Ectodermal cell (in vitro differentiated cells): ENCODE measurements at regions not wholly inside any gene's neighbourhood (a gene's known extent, or its start where the extent isn't known, plus 50 kb on each side); places are given as distances from the start of the nearest gene placed in this dataset.

ENCODE experiments used
- H3K27ac ChIP-seq: 2 replicates; pipeline ENCODE4 v1.7.0; 2013; ENCODE audit warnings: mild to moderate bottlenecking, low read depth, low read length; ENCODE audit not compliant: insufficient read depth, poor library complexity, severe bottlenecking
- H3K27me3 ChIP-seq: 2 replicates; pipeline ENCODE4 v1.7.0; 2013; ENCODE audit warnings: mild to moderate bottlenecking, low read length; ENCODE audit not compliant: insufficient read depth, control insufficient read depth, poor library complexity, severe bottlenecking
- H3K36me3 ChIP-seq: one replicate; pipeline ENCODE4 v1.7.0; 2013; ENCODE audit warnings: low read length; ENCODE audit not compliant: control insufficient read depth, insufficient read depth
- H3K4me1 ChIP-seq: one replicate; pipeline ENCODE4 v1.7.0; 2013; ENCODE audit warnings: low read length; ENCODE audit not compliant: control insufficient read depth, insufficient read depth
- H3K4me3 ChIP-seq: 2 replicates; pipeline ENCODE4 v1.7.0; 2013; ENCODE audit warnings: low read depth, low read length, control low read depth; ENCODE audit not compliant: insufficient read depth
- H3K9me3 ChIP-seq: 2 replicates; pipeline ENCODE4 v1.7.0; 2013; ENCODE audit warnings: mild to moderate bottlenecking, low read length, moderate library complexity; ENCODE audit not compliant: control insufficient read depth
- WGBS, 2 experiments: methylation state at CpG; one replicate each; pipeline ENCODE4 v1.1.7; 2013; ENCODE audit warnings: missing lambda C conversion rate in 2 of 2; 5-methylcytosine and 5-hydroxymethylcytosine counted together

DNA sequence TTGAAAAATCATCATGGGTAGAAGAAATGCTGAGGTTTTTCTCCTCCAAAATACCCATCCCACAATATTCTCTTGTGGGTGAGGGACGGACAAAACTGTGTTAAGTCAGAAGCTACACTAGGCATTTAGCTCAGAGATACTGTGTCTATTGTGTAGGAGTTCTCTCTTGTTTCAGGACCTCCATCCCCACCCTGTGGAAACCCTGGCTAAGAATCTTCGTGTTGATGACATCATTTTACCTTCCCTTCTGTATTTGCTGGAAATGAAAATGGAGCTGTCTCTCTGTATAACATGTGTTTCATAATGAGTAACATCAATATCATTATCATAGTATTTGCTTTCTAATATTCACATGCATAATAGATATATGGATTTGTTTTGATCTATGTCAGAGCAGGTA is 1193.0 kb upstream of the CITED2 start:
- no peak overlapping the region for H3K27ac ChIP-seq
- H3K36me3 ChIP-seq: no peaks in the 10 kb centered on the region
- 79% methylated on average over 2 of the region's 2 CpGs; no CpG with 5 or more reads in 1 of the 2 experiments for WGBS, 2 experiments
- no peaks in the 10 kb centered on the region for H3K27me3 ChIP-seq
- H3K9me3 ChIP-seq: no peaks in the 10 kb centered on the region
- no peaks in the 10 kb centered on the region for H3K4me1 ChIP-seq
- no peak overlapping the region for H3K4me3 ChIP-seq

DNA sequence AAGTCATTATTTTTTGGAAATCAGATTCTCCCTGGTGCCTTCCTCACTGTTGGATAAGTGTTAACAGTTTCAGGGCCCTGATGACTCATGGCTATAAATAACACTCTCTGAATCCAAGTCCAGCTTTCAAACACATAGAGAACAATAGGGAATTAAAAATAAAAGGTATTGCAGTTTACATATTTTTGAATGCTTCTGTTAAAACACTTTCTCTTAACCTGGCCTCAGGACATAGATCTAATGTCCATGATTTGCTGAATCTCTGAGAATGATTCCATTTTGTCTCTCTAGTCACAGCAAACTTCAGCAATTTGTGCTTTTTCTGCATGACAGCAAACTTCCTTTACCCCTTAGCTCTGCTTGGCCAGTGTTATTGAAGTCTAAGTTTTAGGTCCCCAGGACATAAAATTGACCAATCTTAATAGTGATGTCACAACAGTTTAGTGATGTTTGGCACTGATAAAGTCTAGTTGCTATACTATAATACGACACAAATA is 1192.4 kb upstream of the CITED2 start:
- Histone ChIP-seq H3K4me1 (no peaks in the 10 kb centered on the region), H3K27ac (no peak overlapping the region), H3K4me3 (no peak overlapping the region), H3K36me3 (no peaks in the 10 kb centered on the region), H3K9me3 (no peaks in the 10 kb centered on the region), H3K27me3 (no peaks in the 10 kb centered on the region)
- WGBS, 2 experiments: 100% methylated on average over 1 of the region's 1 CpG; no CpG with 5 or more reads in 1 of the 2 experiments

DNA sequence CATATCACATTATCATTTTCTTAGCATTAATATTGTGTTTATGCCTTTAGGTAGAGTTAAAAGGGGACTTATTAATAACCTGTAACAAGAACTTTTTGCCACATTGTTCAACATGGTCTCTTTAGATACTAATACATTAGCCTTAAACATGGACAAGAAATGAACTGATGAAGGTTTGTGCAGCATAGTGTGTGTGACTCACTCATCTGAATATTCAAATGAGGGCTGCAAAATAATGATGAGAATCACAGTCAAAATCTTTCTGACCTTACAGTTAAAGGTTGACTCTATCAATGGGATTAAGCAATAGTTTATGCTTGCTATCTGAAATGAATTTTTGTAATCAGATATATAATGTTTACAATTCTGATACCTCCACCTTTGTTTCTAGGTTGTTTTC is 1189.3 kb upstream of the CITED2 start:
- Histone ChIP-seq H3K4me3 (no peak overlapping the region), H3K9me3 (no peaks in the 10 kb centered on the region), H3K36me3 (no peaks in the 10 kb centered on the region), H3K4me1 (no peaks in the 10 kb centered on the region), H3K27ac (no peak overlapping the region), H3K27me3 (no peaks in the 10 kb centered on the region)

DNA sequence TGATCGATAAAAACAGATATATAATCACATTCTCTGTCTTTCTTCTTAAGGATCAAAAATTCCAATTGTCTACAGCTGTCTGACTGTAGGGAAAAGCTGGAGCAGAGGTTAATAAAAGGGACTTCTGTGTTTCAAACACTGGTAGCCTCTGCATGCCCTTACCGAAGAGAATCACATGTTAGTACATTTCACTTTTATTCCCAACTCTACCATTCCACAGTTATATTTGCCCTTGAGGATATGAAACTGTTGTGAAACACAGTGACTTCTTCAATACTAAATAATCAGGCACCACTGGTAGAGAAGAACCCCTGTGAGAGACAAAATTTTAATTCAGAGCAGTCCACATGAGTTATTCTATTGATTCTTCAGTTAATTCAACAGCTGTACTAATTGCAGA is 1187.3 kb upstream of the CITED2 start:
- H3K27me3 ChIP-seq: no peaks in the 10 kb centered on the region
- no peak overlapping the region for H3K4me3 ChIP-seq
- no peaks in the 10 kb centered on the region for H3K4me1 ChIP-seq
- H3K27ac ChIP-seq: no peak overlapping the region
- H3K36me3 ChIP-seq: no peaks in the 10 kb centered on the region
- H3K9me3 ChIP-seq: no peaks in the 10 kb centered on the region
- 82 to 90% methylated on average over 2 of the region's 2 CpGs for WGBS, 2 experiments

DNA sequence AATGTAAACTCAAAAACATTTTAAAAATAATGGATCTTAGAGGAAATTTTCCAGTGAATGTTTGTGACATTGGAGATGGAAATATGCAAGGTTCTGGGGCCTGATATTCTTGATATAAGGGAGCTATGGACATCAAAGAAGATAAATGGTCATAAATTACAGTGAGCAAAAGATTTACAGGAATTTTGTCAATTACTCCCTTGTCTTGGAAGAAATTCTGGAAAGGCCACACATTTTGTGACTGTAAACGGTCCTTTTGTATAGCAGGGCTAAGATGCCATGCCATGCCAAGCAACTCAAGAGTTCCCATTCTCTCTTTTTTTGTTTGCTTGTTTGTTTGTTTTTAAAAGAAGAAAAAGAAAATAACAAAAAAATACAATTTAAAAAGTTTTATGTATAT is 1186.2 kb upstream of the CITED2 start:
- H3K4me3 ChIP-seq: no peak overlapping the region
- no peaks in the 10 kb centered on the region for H3K4me1 ChIP-seq
- H3K27ac ChIP-seq: no peak overlapping the region
- 93 to 96% methylated on average over 1 of the region's 1 CpG for WGBS, 2 experiments
- H3K36me3 ChIP-seq: no peaks in the 10 kb centered on the region
- no peaks in the 10 kb centered on the region for H3K27me3 ChIP-seq
- H3K9me3 ChIP-seq: no peaks in the 10 kb centered on the region

DNA sequence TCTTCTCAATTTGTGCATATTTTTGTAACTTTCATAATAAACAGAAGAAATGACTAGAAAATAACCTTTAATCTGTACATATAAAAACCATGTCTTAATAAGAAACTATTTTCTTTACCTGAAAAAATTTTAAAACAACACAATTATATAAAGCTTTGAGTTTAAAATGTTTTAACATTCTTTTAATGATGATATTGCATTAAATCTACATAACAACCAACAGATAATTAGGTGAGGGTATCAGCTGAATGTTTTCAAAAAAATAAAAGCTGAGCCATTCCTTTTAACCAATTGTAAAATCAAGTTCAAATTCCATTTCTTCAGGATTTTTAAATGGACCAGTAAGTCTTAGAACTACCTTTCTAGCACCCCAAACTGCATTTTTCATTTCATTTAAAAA is 1185.0 kb upstream of the CITED2 start:
- Histone ChIP-seq H3K27ac (no peak overlapping the region), H3K9me3 (no peaks in the 10 kb centered on the region), H3K27me3 (no peaks in the 10 kb centered on the region), H3K4me1 (no peaks in the 10 kb centered on the region), H3K4me3 (no peak overlapping the region), H3K36me3 (no peaks in the 10 kb centered on the region)

DNA sequence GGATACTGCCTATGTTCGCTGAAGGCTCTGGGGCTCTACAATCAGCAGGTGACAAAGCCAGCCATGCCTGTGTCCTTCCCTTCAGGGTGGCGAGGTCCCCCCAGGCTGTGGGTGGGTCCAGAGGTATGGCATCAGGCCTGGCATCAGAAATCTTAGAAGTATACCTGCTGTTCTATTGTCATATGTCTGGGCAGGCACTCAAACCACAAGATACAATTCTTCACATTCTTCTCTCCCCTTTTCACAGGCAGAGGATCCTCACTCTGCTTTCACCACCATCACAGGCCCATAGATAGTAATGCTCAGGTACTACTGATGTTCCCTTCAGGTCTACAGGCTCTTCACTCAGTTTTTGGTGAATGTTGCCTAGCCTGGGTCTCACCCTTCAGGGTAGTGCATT is 1180.0 kb upstream of the CITED2 start:
- WGBS, 2 experiments: 92 to 98% methylated on average over 2 of the region's 2 CpGs
- no peaks in the 10 kb centered on the region for H3K9me3 ChIP-seq
- no peak overlapping the region for H3K27ac ChIP-seq

DNA sequence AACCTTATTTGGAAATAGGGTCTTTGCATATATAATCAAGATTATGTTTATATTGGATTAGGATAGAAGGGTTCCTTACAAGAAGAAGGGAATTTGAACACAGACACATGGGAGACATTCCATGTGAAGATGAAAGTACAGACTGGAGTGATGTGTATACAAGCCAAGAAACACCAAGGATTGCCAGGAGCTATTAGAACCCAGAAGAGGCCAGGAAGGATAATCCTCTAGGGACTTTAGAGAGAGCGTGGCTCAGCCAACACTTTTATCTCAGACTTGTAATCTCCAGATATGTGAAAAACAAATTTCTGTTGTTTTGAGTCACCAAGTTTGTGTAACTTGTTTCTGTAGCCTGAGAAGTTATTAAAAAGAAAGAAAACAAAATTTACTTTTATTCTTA is 1173.9 kb upstream of the CITED2 start:
- Histone ChIP-seq H3K27ac (no peak overlapping the region), H3K4me3 (no peak overlapping the region), H3K4me1 (no peaks in the 10 kb centered on the region), H3K9me3 (no peaks in the 10 kb centered on the region), H3K27me3 (no peaks in the 10 kb centered on the region), H3K36me3 (no peaks in the 10 kb centered on the region)
- 88 to 100% methylated on average over 1 of the region's 1 CpG for WGBS, 2 experiments

More for the DNA sequence above, 1180.0 kb upstream of the CITED2 start:
- Histone ChIP-seq H3K4me1 (no peaks in the 10 kb centered on the region), H3K27me3 (no peaks in the 10 kb centered on the region), H3K36me3 (no peaks in the 10 kb centered on the region), H3K4me3 (no peak overlapping the region)

DNA sequence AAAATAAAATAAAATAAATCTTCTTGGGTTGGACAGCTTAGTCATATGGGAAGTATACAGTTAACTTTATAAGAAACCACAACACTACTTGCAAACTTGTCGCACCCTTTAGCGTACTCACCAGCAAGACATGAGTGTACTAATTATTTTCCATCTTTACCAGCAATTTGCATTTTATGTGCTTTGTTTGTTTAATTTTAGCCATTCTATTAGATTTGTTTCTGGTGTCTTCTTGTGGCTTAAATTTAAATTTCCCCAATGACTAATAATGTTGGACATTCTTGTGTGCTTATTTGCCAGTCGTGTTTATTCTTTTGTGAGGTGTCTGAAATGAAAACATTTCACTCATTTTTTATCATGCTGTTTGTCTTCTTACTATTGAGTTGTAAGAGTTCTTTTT is 1172.2 kb upstream of the CITED2 start:
- Histone ChIP-seq H3K4me3 (no peak overlapping the region), H3K27ac (no peak overlapping the region), H3K36me3 (no peaks in the 10 kb centered on the region), H3K4me1 (no peaks in the 10 kb centered on the region), H3K27me3 (no peaks in the 10 kb centered on the region), H3K9me3 (no peaks in the 10 kb centered on the region)
- 90 to 93% methylated on average over 2 to 3 of the region's 3 CpGs for WGBS, 2 experiments

DNA sequence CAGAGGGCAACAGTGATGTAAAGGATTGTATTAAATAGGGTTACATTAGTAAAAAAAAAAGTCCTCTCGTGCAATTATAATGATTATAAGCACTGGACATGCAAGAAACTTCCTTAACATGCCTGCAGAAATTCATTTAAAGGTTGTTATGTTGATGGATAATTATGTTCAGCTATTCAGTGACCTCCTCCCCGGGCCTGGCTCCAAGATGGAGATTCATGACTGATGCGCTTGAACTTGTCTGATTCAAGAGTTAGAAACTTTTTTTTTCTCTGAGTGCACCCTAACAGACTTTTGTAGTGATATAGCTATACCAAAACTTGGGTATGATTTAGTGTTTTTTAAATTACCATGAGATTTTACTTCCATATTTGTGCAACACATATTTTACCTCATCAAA is 1170.0 kb upstream of the CITED2 start:
- Histone ChIP-seq H3K9me3 (no peaks in the 10 kb centered on the region), H3K36me3 (no peaks in the 10 kb centered on the region), H3K4me3 (no peak overlapping the region), H3K27me3 (no peaks in the 10 kb centered on the region), H3K4me1 (no peaks in the 10 kb centered on the region), H3K27ac (no peak overlapping the region)
- WGBS, 2 experiments: 91 to 97% methylated on average over 2 to 3 of the region's 3 CpGs

DNA sequence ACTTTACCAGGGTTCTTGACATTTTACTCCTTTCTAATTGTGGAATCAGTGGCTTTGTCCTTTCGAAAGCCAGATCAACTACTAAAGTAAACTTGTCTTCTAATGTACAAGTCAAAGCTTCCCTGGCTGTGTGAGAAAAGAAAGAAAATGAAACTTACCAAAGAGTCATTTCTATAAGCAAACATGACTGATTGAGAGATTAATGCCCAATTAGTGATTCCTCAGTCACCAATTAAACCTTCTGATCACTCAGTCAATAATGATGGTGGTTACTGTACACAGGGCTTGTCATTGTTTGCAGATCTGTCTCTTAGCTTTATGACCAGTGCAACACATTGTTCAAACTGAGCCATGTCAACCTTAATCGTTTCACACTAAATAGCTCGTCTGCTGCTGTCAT is 1168.4 kb upstream of the CITED2 start:
- H3K9me3 ChIP-seq: no peaks in the 10 kb centered on the region
- H3K27me3 ChIP-seq: no peaks in the 10 kb centered on the region
- H3K4me3 ChIP-seq: no peak overlapping the region
- no peaks in the 10 kb centered on the region for H3K36me3 ChIP-seq
- peaks cover 7% of the 10 kb centered on the region for H3K4me1 ChIP-seq
- no peak overlapping the region for H3K27ac ChIP-seq
- WGBS, 2 experiments: 91 to 93% methylated on average over 2 to 3 of the region's 3 CpGs
